Progenitor cell of endocrine pancreas (in vitro differentiated cells): ENCODE measurements at regions not wholly inside any gene's neighbourhood (a gene's known extent, or its start where the extent isn't known, plus 50 kb on each side); places are given as distances from the start of the nearest gene placed in this dataset.

Experiments used
- DNase-seq: peaks from one replicate; pipeline ENCODE4 v3.0.0; 2021; ENCODE audit warnings: low spot score; ENCODE audit not compliant: unreplicated experiment
- H3K27ac Mint-ChIP-seq: 2 replicates; pipeline ENCODE4 v1.8.0; 2021; ENCODE audit warnings: mild to moderate bottlenecking, moderate library complexity, mixed read lengths
- H3K27me3 Mint-ChIP-seq: 2 replicates; pipeline ENCODE4 v1.8.0; 2021; ENCODE audit warnings: mixed read lengths
- H3K36me3 Mint-ChIP-seq: 2 replicates; pipeline ENCODE4 v1.8.0; 2022; ENCODE audit warnings: mixed read lengths; ENCODE audit not compliant: insufficient read depth
- H3K4me1 Mint-ChIP-seq: 2 replicates; pipeline ENCODE4 v1.8.0; 2021; ENCODE audit warnings: low read depth, mixed read lengths
- H3K4me3 Mint-ChIP-seq: 2 replicates; pipeline ENCODE4 v1.8.0; 2021; ENCODE audit warnings: low read depth, mild to moderate bottlenecking, moderate library complexity, mixed read lengths
- H3K9me3 Mint-ChIP-seq: 2 replicates; pipeline ENCODE4 v1.8.0; 2021; ENCODE audit warnings: low read depth, mixed read lengths
- CTCF ChIP-seq: fragments of 200-600 bp; sonication (generic); IDR thresholded peaks from one replicate; pipeline ENCODE4 v1.5.0; 2021; ENCODE audit warnings: antibody characterized with exemption, mild to moderate bottlenecking; ENCODE audit not compliant: unreplicated experiment

GRCh38 chr9:27750566-27750965, 177.3 kb upstream of the C9orf72 start:
- Mint-ChIP-seq H3K4me3 (no peak overlapping the region), H3K36me3 (no peaks in the 10 kb centered on the region), H3K27ac (no peak overlapping the region), H3K4me1 (no peaks in the 10 kb centered on the region), H3K9me3 (no peaks in the 10 kb centered on the region), H3K27me3 (peaks cover 3% of the 10 kb centered on the region)
- no peak for TF ChIP-seq CTCF
- no peak for DNase-seq

GRCh38 chr9:27752069-27752468, 178.8 kb upstream of the C9orf72 start:
- TF ChIP-seq CTCF = no peak
- DNase-seq = no peak
- Mint-ChIP-seq H3K4me1 (no peaks in the 10 kb centered on the region), H3K9me3 (no peaks in the 10 kb centered on the region), H3K27ac (no peak overlapping the region), H3K4me3 (no peak overlapping the region), H3K27me3 (peaks cover 3% of the 10 kb centered on the region), H3K36me3 (no peaks in the 10 kb centered on the region)

- H3K27ac Mint-ChIP-seq = no peak overlapping the region
- H3K9me3 Mint-ChIP-seq = no peaks in the 10 kb centered on the region
- H3K27me3 Mint-ChIP-seq = no peaks in the 10 kb centered on the region
- H3K4me1 Mint-ChIP-seq = no peaks in the 10 kb centered on the region
- no peak for TF ChIP-seq CTCF
- H3K36me3 Mint-ChIP-seq = no peaks in the 10 kb centered on the region
- H3K4me3 Mint-ChIP-seq = no peak overlapping the region
- no peak for DNase-seq
These were observed 182.6 kb upstream of the C9orf72 start for GRCh38 chr9:27755846-27756245.

- Mint-ChIP-seq H3K9me3 (no peaks in the 10 kb centered on the region), H3K27me3 (no peaks in the 10 kb centered on the region), H3K27ac (no peak overlapping the region), H3K36me3 (no peaks in the 10 kb centered on the region), H3K4me3 (no peak overlapping the region), H3K4me1 (no peaks in the 10 kb centered on the region)
- DNase-seq = no peak
- TF ChIP-seq CTCF = no peak
These were observed 183.1 kb upstream of the C9orf72 start for GRCh38 chr9:27756418-27756817.

GRCh38 chr9:27763831-27764230, 190.6 kb upstream of the C9orf72 start:
- no peak for TF ChIP-seq CTCF
- Mint-ChIP-seq H3K27me3 (no peaks in the 10 kb centered on the region), H3K4me3 (no peak overlapping the region), H3K4me1 (peaks cover 2% of the 10 kb centered on the region), H3K36me3 (no peaks in the 10 kb centered on the region), H3K9me3 (no peaks in the 10 kb centered on the region), H3K27ac (no peak overlapping the region)
- no peak for DNase-seq
